ENCODE measurements at regions not wholly inside any gene's neighbourhood (a gene's known extent, or its start where the extent isn't known, plus 50 kb on each side); places are given as distances from the start of the nearest gene placed in this dataset.

DNA sequence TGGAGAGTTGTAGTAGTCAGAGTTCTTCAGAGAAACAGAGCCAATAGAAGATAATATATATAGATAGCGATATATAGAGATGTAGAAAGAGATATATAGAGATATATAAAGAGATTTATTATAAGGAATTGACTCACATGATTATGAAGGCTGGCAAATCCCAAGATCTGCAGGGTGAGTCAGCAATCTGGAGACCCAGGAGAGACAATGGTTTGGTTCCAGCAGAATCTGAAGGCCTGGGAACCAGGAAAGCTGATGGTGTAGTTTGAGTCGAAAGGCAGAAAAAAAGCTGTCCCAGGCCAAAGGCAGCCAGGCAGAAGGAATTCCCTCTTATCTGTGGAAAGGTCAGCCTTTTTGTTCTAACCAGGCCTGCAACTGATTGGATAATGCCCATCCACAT lies 194.1 kb downstream of the NUFIP1 start:
- Histone ChIP-seq H3K4me1 (no peaks in the 10 kb centered on the region), H3K36me3 (no peaks in the 10 kb centered on the region), H3K4me3 (no peak overlapping the region), H3K27ac (no peak overlapping the region), H3K9me3 (no peaks in the 10 kb centered on the region), H3K27me3 (no peaks in the 10 kb centered on the region)
- TF ChIP-seq, protein P1, sequence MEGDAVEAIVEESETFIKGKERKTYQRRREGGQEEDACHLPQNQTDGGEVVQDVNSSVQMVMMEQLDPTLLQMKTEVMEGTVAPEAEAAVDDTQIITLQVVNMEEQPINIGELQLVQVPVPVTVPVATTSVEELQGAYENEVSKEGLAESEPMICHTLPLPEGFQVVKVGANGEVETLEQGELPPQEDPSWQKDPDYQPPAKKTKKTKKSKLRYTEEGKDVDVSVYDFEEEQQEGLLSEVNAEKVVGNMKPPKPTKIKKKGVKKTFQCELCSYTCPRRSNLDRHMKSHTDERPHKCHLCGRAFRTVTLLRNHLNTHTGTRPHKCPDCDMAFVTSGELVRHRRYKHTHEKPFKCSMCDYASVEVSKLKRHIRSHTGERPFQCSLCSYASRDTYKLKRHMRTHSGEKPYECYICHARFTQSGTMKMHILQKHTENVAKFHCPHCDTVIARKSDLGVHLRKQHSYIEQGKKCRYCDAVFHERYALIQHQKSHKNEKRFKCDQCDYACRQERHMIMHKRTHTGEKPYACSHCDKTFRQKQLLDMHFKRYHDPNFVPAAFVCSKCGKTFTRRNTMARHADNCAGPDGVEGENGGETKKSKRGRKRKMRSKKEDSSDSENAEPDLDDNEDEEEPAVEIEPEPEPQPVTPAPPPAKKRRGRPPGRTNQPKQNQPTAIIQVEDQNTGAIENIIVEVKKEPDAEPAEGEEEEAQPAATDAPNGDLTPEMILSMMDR (IDR thresholded peaks at IDR 0.05) = no peak
- TF ChIP-seq POLR2A (IDR thresholded peaks at IDR 0.05) (no peak), POLR2AphosphoS5 (IDR thresholded peaks at IDR 0.05) (no peak), EP300 (IDR thresholded peaks at IDR 0.05; ENCODE audit: low read depth) (no peak)
- in situ Hi-C loops (cut with MboI; ENCODE audit: low pct_ligation_motif_present in 1 of 4, low pct_unique_long_range_greater_than_20kb in 1 of 4, low sequenced_read_pairs in 3 of 4) (no loop called here), intact Hi-C loops (cut with DNase I; ENCODE audit: low total_unique reads) (no loop called here)
- whole genome bisulfite sequencing, 2 donors (ENCODE audit: low coverage in 1 of 2) = 86 to 88% methylated on average over 1 to 2 of the region's 2 CpGs
- DNase-seq = no peak

DNA sequence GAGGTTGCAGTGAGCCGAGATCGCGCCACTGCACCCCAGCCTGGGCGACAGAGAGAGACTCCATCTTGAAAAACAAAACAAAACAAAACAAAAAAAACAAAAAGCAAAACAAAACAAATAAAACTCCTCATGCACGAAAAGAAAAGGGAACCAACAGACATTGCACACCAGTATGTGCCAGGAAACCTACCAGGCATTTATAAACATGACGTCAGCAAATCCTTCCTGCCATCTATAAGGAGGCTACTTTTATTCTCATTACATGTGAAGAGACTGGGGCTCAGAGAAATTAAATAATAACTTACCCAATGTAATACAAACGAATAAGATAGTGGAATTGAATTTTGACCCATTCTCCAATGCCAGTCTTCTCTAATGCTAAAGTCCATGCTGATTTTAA lies 197.2 kb downstream of the NUFIP1 start:
- Histone ChIP-seq H3K4me3 (no peak overlapping the region), H3K4me1 (no peaks in the 10 kb centered on the region), H3K9me3 (no peaks in the 10 kb centered on the region), H3K27ac (no peak overlapping the region), H3K27me3 (no peaks in the 10 kb centered on the region), H3K36me3 (no peaks in the 10 kb centered on the region)
- DNase-seq = no peak
- in situ Hi-C loops (cut with MboI; ENCODE audit: low pct_ligation_motif_present in 1 of 4, low pct_unique_long_range_greater_than_20kb in 1 of 4, low sequenced_read_pairs in 3 of 4) (no loop called here), intact Hi-C loops (cut with DNase I; ENCODE audit: low total_unique reads) (no loop called here)
- 76 to 82% methylated on average over 3 to 7 of the region's 7 CpGs for WGBS, 2 donors (ENCODE audit: low coverage in 1 of 2)
- TF ChIP-seq POLR2AphosphoS5 (IDR thresholded peaks at IDR 0.05) (no peak), EP300 (IDR thresholded peaks at IDR 0.05; ENCODE audit: low read depth) (no peak), POLR2A (IDR thresholded peaks at IDR 0.05) (no peak)
- TF ChIP-seq, protein P1 (IDR thresholded peaks at IDR 0.05) = no peak

DNA sequence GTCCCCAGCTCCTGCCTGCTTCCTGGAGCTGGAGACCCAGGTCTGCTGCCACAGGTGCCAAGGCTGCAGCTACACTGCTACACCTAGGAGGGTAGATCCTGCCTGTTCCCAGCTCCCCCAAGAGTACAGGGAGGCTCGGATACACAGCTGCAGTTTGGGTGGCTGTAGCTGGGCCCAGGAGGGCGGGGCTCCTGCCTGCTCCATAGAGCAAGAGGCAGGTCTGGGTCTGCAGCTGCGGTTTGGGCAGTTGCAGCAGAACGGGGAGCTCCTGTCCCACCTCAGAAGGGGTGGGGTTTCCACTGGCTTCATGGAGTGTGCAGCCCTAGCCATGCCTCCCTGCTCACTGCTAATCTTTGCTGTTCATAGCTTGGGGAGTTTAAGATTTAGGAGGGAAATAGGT lies 199.0 kb downstream of the NUFIP1 start:
- WGBS, 2 donors (ENCODE audit: low coverage in 1 of 2) = 46% methylated on average over 4 of the region's 4 CpGs; no CpG with 5 or more reads in 1 of the 2 donors
- in situ Hi-C loops (cut with MboI; ENCODE audit: low pct_ligation_motif_present in 1 of 4, low pct_unique_long_range_greater_than_20kb in 1 of 4, low sequenced_read_pairs in 3 of 4) (no loop called here), intact Hi-C loops (cut with DNase I; ENCODE audit: low total_unique reads) (no loop called here)
- Histone ChIP-seq H3K36me3 (no peaks in the 10 kb centered on the region), H3K4me1 (no peaks in the 10 kb centered on the region), H3K27ac (no peak overlapping the region), H3K27me3 (no peaks in the 10 kb centered on the region), H3K4me3 (no peak overlapping the region), H3K9me3 (no peaks in the 10 kb centered on the region)
- TF ChIP-seq POLR2AphosphoS5 (IDR thresholded peaks at IDR 0.05) (no peak), POLR2A (IDR thresholded peaks at IDR 0.05) (no peak), EP300 (IDR thresholded peaks at IDR 0.05; ENCODE audit: low read depth) (no peak)
- DNase-seq = no peak

DNA sequence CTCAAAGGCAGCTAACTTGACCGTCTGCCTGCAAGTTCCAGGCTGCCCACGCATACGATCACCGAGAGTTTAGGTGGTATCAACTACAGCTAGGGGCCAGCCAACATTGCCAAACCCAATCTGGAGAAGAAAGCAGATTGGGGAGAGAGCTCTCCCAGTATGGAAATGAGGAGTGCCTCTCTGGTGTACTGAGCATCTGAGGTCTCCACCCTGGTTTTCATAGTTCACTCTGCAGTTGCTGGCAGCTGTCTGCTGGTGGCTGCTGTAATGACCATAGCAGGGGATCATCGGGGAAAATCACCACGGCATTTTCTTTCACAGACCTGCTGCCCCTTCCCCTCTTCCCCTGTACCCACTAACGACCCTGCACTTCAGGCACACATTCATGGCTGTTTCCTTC lies 201.7 kb downstream of the NUFIP1 start:
- Histone ChIP-seq H3K9me3 (no peaks in the 10 kb centered on the region), H3K4me3 (no peak overlapping the region), H3K27ac (no peak overlapping the region), H3K27me3 (no peaks in the 10 kb centered on the region), H3K36me3 (no peaks in the 10 kb centered on the region), H3K4me1 (no peaks in the 10 kb centered on the region)
- intact Hi-C loops (cut with DNase I; ENCODE audit: low total_unique reads) (no loop called here), in situ Hi-C loops (cut with MboI; ENCODE audit: low pct_ligation_motif_present in 1 of 4, low pct_unique_long_range_greater_than_20kb in 1 of 4, low sequenced_read_pairs in 3 of 4) (no loop called here)
- 90% methylated on average over 7 of the region's 7 CpGs; no CpG with 5 or more reads in 1 of the 2 donors for WGBS, 2 donors (ENCODE audit: low coverage in 1 of 2)
- no peak for TF ChIP-seq POLR2A (IDR thresholded peaks at IDR 0.05)
- TF ChIP-seq EP300 (IDR thresholded peaks at IDR 0.05; ENCODE audit: low read depth) = no peak
- TF ChIP-seq, protein P1 (IDR thresholded peaks at IDR 0.05) = no peak
- no peak for TF ChIP-seq POLR2AphosphoS5 (IDR thresholded peaks at IDR 0.05)
- DNase-seq = no peak

DNA sequence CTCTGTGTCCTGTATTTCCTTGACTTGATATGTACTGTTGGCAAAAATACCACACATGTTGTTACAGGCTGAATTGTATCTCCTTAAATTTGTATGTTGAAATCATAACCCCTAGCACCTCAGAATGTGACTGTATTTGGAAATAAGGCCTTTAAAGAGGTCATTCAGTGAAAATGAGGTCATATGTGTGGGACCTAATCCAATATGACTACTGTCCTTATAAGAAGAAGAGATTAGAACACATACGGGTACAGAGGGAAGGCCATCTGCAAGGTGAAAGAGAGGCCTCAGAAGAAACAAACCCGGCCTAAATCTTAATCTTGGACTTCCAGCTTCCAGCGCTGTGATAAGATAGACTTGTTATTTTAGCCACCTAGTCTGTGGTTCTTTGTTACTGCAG lies 202.5 kb downstream of the NUFIP1 start:
- H3K9me3 ChIP-seq = no peaks in the 10 kb centered on the region
- H3K4me3 ChIP-seq = no peak overlapping the region
- in situ Hi-C loops (cut with MboI; ENCODE audit: low pct_ligation_motif_present in 1 of 4, low pct_unique_long_range_greater_than_20kb in 1 of 4, low sequenced_read_pairs in 3 of 4) (no loop called here), intact Hi-C loops (cut with DNase I; ENCODE audit: low total_unique reads) (no loop called here)
- no peak for DNase-seq
- TF ChIP-seq POLR2A (IDR thresholded peaks at IDR 0.05) (no peak), EP300 (IDR thresholded peaks at IDR 0.05; ENCODE audit: low read depth) (no peak), POLR2AphosphoS5 (IDR thresholded peaks at IDR 0.05) (no peak)
- TF ChIP-seq, protein P1 (IDR thresholded peaks at IDR 0.05) = no peak
- H3K27me3 ChIP-seq = no peaks in the 10 kb centered on the region
- 82 to 83% methylated on average over 3 of the region's 3 CpGs for WGBS, 2 donors (ENCODE audit: low coverage in 1 of 2)
- no peak overlapping the region for H3K27ac ChIP-seq
- H3K4me1 ChIP-seq = no peaks in the 10 kb centered on the region
- no peaks in the 10 kb centered on the region for H3K36me3 ChIP-seq
